ENCODE measurements at regions not wholly inside any gene's neighbourhood (a gene's known extent, or its start where the extent isn't known, plus 50 kb on each side); places are given as distances from the start of the nearest gene placed in this dataset.

DNA sequence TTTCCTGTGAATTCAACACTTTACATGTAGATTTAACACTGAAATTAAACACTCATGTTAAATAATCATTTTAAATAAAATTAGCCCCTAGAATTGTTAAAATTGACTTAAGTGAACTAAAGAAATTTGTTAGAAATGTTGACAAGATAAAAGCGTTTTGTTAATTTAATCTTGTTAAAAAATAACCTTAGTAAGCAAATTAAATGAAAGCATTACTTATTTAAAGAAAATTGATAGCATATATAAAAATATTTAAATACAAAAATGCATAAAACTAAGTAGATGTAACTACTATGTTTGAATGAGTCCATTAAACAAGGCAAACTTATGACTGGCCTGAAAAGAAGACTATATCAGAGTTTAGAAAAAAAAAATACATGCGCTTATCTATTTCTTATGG is 99.0 kb upstream of the TRPC4 start:
- TF ChIP-seq SP1 (IDR thresholded peaks at IDR 0.05) (no peak), BHLHE40 (IDR thresholded peaks at IDR 0.05; ENCODE audit: borderline replicate concordance) (no peak), TARDBP (IDR thresholded peaks at IDR 0.05) (no peak), FOXM1 (IDR thresholded peaks at IDR 0.05; ENCODE audit: borderline replicate concordance) (no peak), FOXA1 (IDR thresholded peaks at IDR 0.05) (no peak), HDGF (IDR thresholded peaks at IDR 0.05; ENCODE audit: borderline replicate concordance) (no peak), SUZ12 (IDR thresholded peaks at IDR 0.05) (no peak), L3MBTL2 (conservative IDR thresholded peaks at IDR 0.05) (no peak), ELF4 (IDR thresholded peaks at IDR 0.05) (no peak), ARNT (IDR thresholded peaks at IDR 0.05) (no peak), CTBP1 (IDR thresholded peaks at IDR 0.05; ENCODE audit: borderline replicate concordance) (no peak)
- TF ChIP-seq, protein P1, sequence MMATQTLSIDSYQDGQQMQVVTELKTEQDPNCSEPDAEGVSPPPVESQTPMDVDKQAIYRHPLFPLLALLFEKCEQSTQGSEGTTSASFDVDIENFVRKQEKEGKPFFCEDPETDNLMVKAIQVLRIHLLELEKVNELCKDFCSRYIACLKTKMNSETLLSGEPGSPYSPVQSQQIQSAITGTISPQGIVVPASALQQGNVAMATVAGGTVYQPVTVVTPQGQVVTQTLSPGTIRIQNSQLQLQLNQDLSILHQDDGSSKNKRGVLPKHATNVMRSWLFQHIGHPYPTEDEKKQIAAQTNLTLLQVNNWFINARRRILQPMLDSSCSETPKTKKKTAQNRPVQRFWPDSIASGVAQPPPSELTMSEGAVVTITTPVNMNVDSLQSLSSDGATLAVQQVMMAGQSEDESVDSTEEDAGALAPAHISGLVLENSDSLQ (IDR thresholded peaks at IDR 0.05): no peak

All from HEK293T (cell line).